CD14-positive monocyte (primary cell): ENCODE measurements at regions not wholly inside any gene's neighbourhood (a gene's known extent, or its start where the extent isn't known, plus 50 kb on each side); places are given as distances from the start of the nearest gene placed in this dataset.

ENCODE experiments used
- DNase-seq, 3 donors: peaks; one replicate each; pipeline ENCODE4 v3.0.0-alpha.2; 2011 to 2022
- H2AFZ ChIP-seq: 2 replicates; pipeline ENCODE4 v1.6.0; 2012; ENCODE audit warnings: mild to moderate bottlenecking, low read depth, low read length, inconsistent platforms; ENCODE audit not compliant: insufficient read depth, poor library complexity, severe bottlenecking
- H3K27ac ChIP-seq, 2 donors: 1 replicate in 1 of 2; 2 replicates in 1 of 2; pipeline ENCODE4 v1.5.1; 2012 to 2013; ENCODE audit warnings: low read length in 2 of 2, control low read depth in 1 of 2, inconsistent platforms in 1 of 2, low read depth in 1 of 2, mild to moderate bottlenecking in 1 of 2
- H3K27me3 ChIP-seq, 2 donors: one replicate each; pipeline versions ENCODE4 v1.6.0 to v1.6.1; 2011 to 2013; ENCODE audit warnings: low read length in 2 of 2; ENCODE audit not compliant: control insufficient read depth in 2 of 2, insufficient read depth in 2 of 2
- H3K36me3 ChIP-seq, 2 donors: replicated peaks in 1 of 2; 1 replicate in 1 of 2; 2 replicates in 1 of 2; pipeline versions ENCODE4 v1.5.1 to v1.6.1; 2012 to 2013; ENCODE audit warnings: low read length in 2 of 2, control low read depth in 1 of 2, inconsistent platforms in 1 of 2, mild to moderate bottlenecking in 1 of 2; ENCODE audit not compliant: insufficient read depth in 2 of 2, control insufficient read depth in 1 of 2
- H3K4me1 ChIP-seq, 2 donors: 1 replicate in 1 of 2; 2 replicates in 1 of 2; pipeline versions ENCODE4 v1.5.1 to v1.6.1; 2012 to 2013; ENCODE audit warnings: low read length in 2 of 2, control low read depth in 1 of 2, inconsistent platforms in 1 of 2, mild to moderate bottlenecking in 1 of 2, moderate library complexity in 1 of 2; ENCODE audit not compliant: insufficient read depth in 2 of 2, control insufficient read depth in 1 of 2
- H3K4me2 ChIP-seq: replicated peaks from 2 replicates; pipeline ENCODE3; 2012; ENCODE audit warnings: low read length, moderate library complexity, mild to moderate bottlenecking; ENCODE audit not compliant: poor library complexity, severe bottlenecking; ENCODE audit errors: extremely low read depth
- H3K4me3 ChIP-seq, 3 experiments: fragments of 200-600 bp in 1 of 3; sonication (generic) in 1 of 3; replicated peaks in 1 of 3; 1 replicate in 2 of 3; 2 replicates in 1 of 3; pipeline ENCODE4 v1.5.1; 2011 to 2013; ENCODE audit warnings: low read length in 3 of 3, mild to moderate bottlenecking in 3 of 3, control low read depth in 2 of 3, low read depth in 2 of 3, inconsistent platforms in 1 of 3, moderate library complexity in 1 of 3
- H3K79me2 ChIP-seq: 2 replicates; pipeline ENCODE4 v1.6.0; 2012; ENCODE audit warnings: mild to moderate bottlenecking, control low read depth, inconsistent platforms, low read length, moderate library complexity; ENCODE audit not compliant: insufficient read depth
- H3K9ac ChIP-seq: 2 replicates; pipeline ENCODE4 v1.6.0; 2017; ENCODE audit warnings: low read length, mild to moderate bottlenecking; ENCODE audit not compliant: insufficient read depth, poor library complexity, severe bottlenecking
- H3K9me3 ChIP-seq, 2 donors: replicated peaks in 1 of 2; 1 replicate in 1 of 2; 2 replicates in 1 of 2; pipeline versions ENCODE4 v1.5.1 to v1.6.1; 2012 to 2013; ENCODE audit warnings: low read length in 2 of 2, control low read depth in 1 of 2; ENCODE audit not compliant: control insufficient read depth in 1 of 2, insufficient read depth in 1 of 2
- H4K20me1 ChIP-seq: 2 replicates; pipeline ENCODE4 v1.6.0; 2012; ENCODE audit warnings: mild to moderate bottlenecking, low read length, control low read depth, moderate library complexity; ENCODE audit not compliant: insufficient read depth
- H3K27ac Mint-ChIP-seq, 7 donors: one replicate each; pipeline ENCODE4 v1.8.0; 2020; ENCODE audit warnings: mild to moderate bottlenecking in 7 of 7, mixed read lengths in 7 of 7, moderate library complexity in 6 of 7, inconsistent platforms in 2 of 7
- H3K27me3 Mint-ChIP-seq, 3 donors: one replicate each; pipeline ENCODE4 v1.8.0; 2021 to 2022; ENCODE audit warnings: low read depth in 3 of 3, mild to moderate bottlenecking in 3 of 3, mixed read lengths in 3 of 3, moderate library complexity in 3 of 3, inconsistent platforms in 1 of 3
- H3K36me3 Mint-ChIP-seq, 2 donors: one replicate each; pipeline ENCODE4 v1.8.0; 2020; ENCODE audit warnings: mixed read lengths in 2 of 2, inconsistent platforms in 1 of 2, mild to moderate bottlenecking in 1 of 2
- H3K4me1 Mint-ChIP-seq: one replicate; pipeline ENCODE4 v1.8.0; 2020; ENCODE audit warnings: mild to moderate bottlenecking, mixed read lengths
- H3K4me3 Mint-ChIP-seq, 2 donors: one replicate each; pipeline ENCODE4 v1.8.0; 2020; ENCODE audit warnings: mild to moderate bottlenecking in 2 of 2, mixed read lengths in 2 of 2, moderate library complexity in 1 of 2
- H3K9me3 Mint-ChIP-seq, 7 donors: one replicate each; pipeline ENCODE4 v1.8.0; 2020 to 2022; ENCODE audit warnings: mixed read lengths in 7 of 7, mild to moderate bottlenecking in 6 of 7, moderate library complexity in 6 of 7, inconsistent platforms in 2 of 7
- WGBS: methylation state at CpG from one replicate; pipeline ENCODE4 v1.1.5; 2013; ENCODE audit warnings: missing lambda C conversion rate; ENCODE audit not compliant: insufficient coverage; 5-methylcytosine and 5-hydroxymethylcytosine counted together
- intact Hi-C, 2 donors: fragments of 100-400 bp; cut with micrococcal nuclease; formaldehyde crosslinking; loops; one replicate each; pipeline versions ENCODE4 v1.15.0 to v1.15.1; 2023
- TF ChIP-seq, protein P1 (sequence below): fragments of 200-600 bp; IDR thresholded peaks from one replicate; pipeline ENCODE4 v1.8.0; 2022; ENCODE audit warnings: antibody characterized with exemption, mild to moderate bottlenecking

DNA sequence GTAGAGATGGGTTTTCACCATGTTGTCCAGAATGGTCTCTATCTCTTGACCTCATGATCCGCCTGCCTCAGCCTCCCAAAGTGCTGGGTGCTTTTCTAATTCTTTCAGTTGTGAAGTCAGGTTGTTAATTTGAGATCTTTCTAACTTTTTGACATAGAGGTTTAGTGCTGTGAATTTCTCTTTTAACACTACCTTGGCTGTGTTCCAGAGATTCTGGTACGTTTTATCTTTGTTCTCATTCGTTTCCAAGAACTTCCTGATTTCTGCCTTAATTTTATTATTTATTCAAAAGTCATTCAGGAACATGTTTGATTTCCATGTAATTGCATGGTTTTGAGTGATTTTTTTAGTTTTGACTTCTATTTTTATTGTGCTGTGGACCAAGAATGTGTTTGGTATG is 63.5 kb upstream of the CCDC54 start:
- Histone ChIP-seq H3K4me1 (no peaks in the 10 kb centered on the region), H3K79me2 (no peaks in the 10 kb centered on the region), H3K4me2 (no peak overlapping the region), H3K4me3 (no peak overlapping the region), H3K9me3 (peaks cover 0 to 2% of the 10 kb centered on the region in 2 donors), H4K20me1 (no peaks in the 10 kb centered on the region), H3K27me3 (no peaks in the 10 kb centered on the region), H3K27ac (no peak overlapping the region), H2AFZ (no peak overlapping the region), H3K9ac (no peak overlapping the region), H3K36me3 (no peaks in the 10 kb centered on the region)
- intact Hi-C loops, result no loop called here
- H3K9me3 Mint-ChIP-seq, result peaks cover 2 to 10% (median 6%) of the 10 kb centered on the region in 7 donors
- no peak for DNase-seq
- H3K27ac Mint-ChIP-seq, result no peak overlapping the region
- H3K4me1 Mint-ChIP-seq, result no peaks in the 10 kb centered on the region
- peaks cover 2 to 3% (median 2%) of the 10 kb centered on the region in 3 donors for H3K27me3 Mint-ChIP-seq
- H3K4me3 Mint-ChIP-seq, result no peak overlapping the region
- no peaks in the 10 kb centered on the region for H3K36me3 Mint-ChIP-seq
- TF ChIP-seq, protein P1, sequence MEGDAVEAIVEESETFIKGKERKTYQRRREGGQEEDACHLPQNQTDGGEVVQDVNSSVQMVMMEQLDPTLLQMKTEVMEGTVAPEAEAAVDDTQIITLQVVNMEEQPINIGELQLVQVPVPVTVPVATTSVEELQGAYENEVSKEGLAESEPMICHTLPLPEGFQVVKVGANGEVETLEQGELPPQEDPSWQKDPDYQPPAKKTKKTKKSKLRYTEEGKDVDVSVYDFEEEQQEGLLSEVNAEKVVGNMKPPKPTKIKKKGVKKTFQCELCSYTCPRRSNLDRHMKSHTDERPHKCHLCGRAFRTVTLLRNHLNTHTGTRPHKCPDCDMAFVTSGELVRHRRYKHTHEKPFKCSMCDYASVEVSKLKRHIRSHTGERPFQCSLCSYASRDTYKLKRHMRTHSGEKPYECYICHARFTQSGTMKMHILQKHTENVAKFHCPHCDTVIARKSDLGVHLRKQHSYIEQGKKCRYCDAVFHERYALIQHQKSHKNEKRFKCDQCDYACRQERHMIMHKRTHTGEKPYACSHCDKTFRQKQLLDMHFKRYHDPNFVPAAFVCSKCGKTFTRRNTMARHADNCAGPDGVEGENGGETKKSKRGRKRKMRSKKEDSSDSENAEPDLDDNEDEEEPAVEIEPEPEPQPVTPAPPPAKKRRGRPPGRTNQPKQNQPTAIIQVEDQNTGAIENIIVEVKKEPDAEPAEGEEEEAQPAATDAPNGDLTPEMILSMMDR, result no peak
- 83% methylated on average over 1 of the region's 3 CpGs for WGBS

DNA sequence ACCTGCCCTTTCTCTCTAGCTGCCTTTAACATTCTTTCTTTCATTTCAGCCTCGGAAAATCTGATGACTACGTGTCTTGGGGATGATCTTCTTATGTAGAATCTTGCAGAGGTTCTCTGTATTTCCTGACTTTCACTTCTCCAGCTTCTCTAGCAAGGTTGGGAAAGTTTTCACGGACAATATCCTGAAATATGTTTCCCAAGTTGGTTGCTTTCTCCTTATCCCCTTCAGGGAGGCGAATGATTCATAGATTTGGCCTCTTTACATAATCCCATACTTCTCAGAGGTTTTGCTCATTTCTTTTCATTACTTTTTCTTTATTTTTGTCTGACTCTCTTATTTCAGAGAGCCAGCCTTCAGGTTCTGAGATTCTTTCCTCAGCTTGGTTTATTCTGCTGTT is 62.1 kb upstream of the CCDC54 start:
- 100% methylated on average over 1 of the region's 4 CpGs for WGBS
- Histone ChIP-seq H3K27ac (no peak overlapping the region), H3K4me1 (no peaks in the 10 kb centered on the region), H3K4me2 (no peak overlapping the region), H3K9me3 (peaks cover 0 to 2% of the 10 kb centered on the region in 2 donors), H3K79me2 (no peaks in the 10 kb centered on the region), H3K9ac (no peak overlapping the region), H3K27me3 (no peaks in the 10 kb centered on the region), H4K20me1 (no peaks in the 10 kb centered on the region), H2AFZ (no peak overlapping the region), H3K4me3 (no peak overlapping the region), H3K36me3 (no peaks in the 10 kb centered on the region)
- Mint-ChIP-seq H3K4me1 (no peaks in the 10 kb centered on the region), H3K9me3 (peaks cover 2 to 10% (median 6%) of the 10 kb centered on the region in 7 donors), H3K27ac (no peak overlapping the region), H3K27me3 (peaks cover 2 to 3% (median 2%) of the 10 kb centered on the region in 3 donors), H3K4me3 (no peak overlapping the region), H3K36me3 (no peaks in the 10 kb centered on the region)
- intact Hi-C loops, result no loop called here
- DNase-seq, result no peak
- TF ChIP-seq, protein P1, result no peak
